GM12891 (cell line): ENCODE measurements at regions not wholly inside any gene's neighbourhood (a gene's known extent, or its start where the extent isn't known, plus 50 kb on each side); places are given as distances from the start of the nearest gene placed in this dataset.

ENCODE experiments used
- POLR2A ChIP-seq: IDR thresholded peaks from 2 replicates; pipeline ENCODE4 v1.6.1; 2011; ENCODE audit warnings: low read depth, low read length, control low read depth
- POLR2AphosphoS5 ChIP-seq: IDR thresholded peaks from 2 replicates; pipeline ENCODE4 v1.6.1; 2011; ENCODE audit warnings: low read depth, low read length, control low read depth
- POU2F2 ChIP-seq: IDR thresholded peaks from 2 replicates; pipeline ENCODE4 v1.6.1; 2011; ENCODE audit warnings: low read depth, mild to moderate bottlenecking, control low read depth, low read length, moderate library complexity
- SPI1 ChIP-seq: IDR thresholded peaks from 2 replicates; pipeline ENCODE4 v1.6.1; 2011; ENCODE audit warnings: low read depth, low read length, control low read depth
- TAF1 ChIP-seq: IDR thresholded peaks from 2 replicates; pipeline ENCODE4 v1.6.1; 2011; ENCODE audit warnings: low read depth, low read length, control low read depth

GRCh38 chr12:98228683-98229539, 286.5 kb upstream of the TMPO start:
- TF ChIP-seq TAF1 (no peak), POLR2A (no peak), POLR2AphosphoS5 (no peak), SPI1 (peak; percentile 80), POU2F2 (no peak)
